ENCODE measurements at regions not wholly inside any gene's neighbourhood (a gene's known extent, or its start where the extent isn't known, plus 50 kb on each side); places are given as distances from the start of the nearest gene placed in this dataset.

GRCh38 chr17:71530248-71530647, 590.6 kb upstream of the SOX9 start:
- Histone ChIP-seq H3K4me1 (ENCODE audit: control insufficient read depth, low read depth, low read length) (no peaks in the 10 kb centered on the region), H3K4me3 (ENCODE audit: low read length) (no peak overlapping the region), H3K9me3 (ENCODE audit: control insufficient read depth, low read depth, low read length) (no peaks in the 10 kb centered on the region), H3K27me3 (ENCODE audit: control insufficient read depth, insufficient read depth, low read length) (no peaks in the 10 kb centered on the region), H3K36me3 (ENCODE audit: control insufficient read depth, low read depth, low read length) (no peaks in the 10 kb centered on the region), H3K27ac (ENCODE audit: low read length) (no peak overlapping the region), H3K9ac (ENCODE audit: low read length) (no peak overlapping the region)

GRCh38 chr17:71535321-71535720, 585.5 kb upstream of the SOX9 start:
- Histone ChIP-seq H3K36me3 (ENCODE audit: control insufficient read depth, low read depth, low read length) (no peaks in the 10 kb centered on the region), H3K27ac (ENCODE audit: low read length) (no peak overlapping the region), H3K4me3 (ENCODE audit: low read length) (no peak overlapping the region), H3K9me3 (ENCODE audit: control insufficient read depth, low read depth, low read length) (no peaks in the 10 kb centered on the region), H3K27me3 (ENCODE audit: control insufficient read depth, insufficient read depth, low read length) (no peaks in the 10 kb centered on the region), H3K9ac (ENCODE audit: low read length) (no peak overlapping the region), H3K4me1 (ENCODE audit: control insufficient read depth, low read depth, low read length) (no peaks in the 10 kb centered on the region)

DNA sequence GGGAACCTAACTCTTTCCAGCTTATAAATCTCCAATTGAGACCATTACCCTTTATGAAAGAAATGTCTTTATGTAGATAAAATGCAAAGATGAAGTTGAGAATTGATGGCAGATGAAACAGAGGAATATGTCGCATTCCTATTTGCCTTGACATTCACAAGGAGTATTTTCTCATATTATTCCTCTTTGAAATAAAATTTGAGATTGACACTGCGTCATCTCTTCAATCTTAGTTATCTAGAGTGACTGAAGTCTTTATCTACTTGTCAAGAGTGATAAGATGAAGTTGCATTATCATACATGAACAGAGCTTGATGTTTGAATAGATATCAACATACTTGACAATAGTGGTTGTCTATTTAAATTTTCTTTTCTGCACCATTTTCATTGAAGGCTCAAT, 574.4 kb upstream of the SOX9 start:
- no peak overlapping the region for H3K4me3 ChIP-seq (ENCODE audit: low read length)

GRCh38 chr17:71547904-71548303, 572.9 kb upstream of the SOX9 start:
- Histone ChIP-seq H3K27ac (ENCODE audit: low read length) (no peak overlapping the region), H3K4me3 (ENCODE audit: low read length) (no peak overlapping the region), H3K9ac (ENCODE audit: low read length) (no peak overlapping the region), H3K9me3 (ENCODE audit: control insufficient read depth, low read depth, low read length) (no peaks in the 10 kb centered on the region), H3K36me3 (ENCODE audit: control insufficient read depth, low read depth, low read length) (no peaks in the 10 kb centered on the region), H3K27me3 (ENCODE audit: control insufficient read depth, insufficient read depth, low read length) (no peaks in the 10 kb centered on the region), H3K4me1 (ENCODE audit: control insufficient read depth, low read depth, low read length) (no peaks in the 10 kb centered on the region)

More for the DNA sequence above, 574.4 kb upstream of the SOX9 start:
- Histone ChIP-seq H3K27me3 (ENCODE audit: control insufficient read depth, insufficient read depth, low read length) (no peaks in the 10 kb centered on the region), H3K36me3 (ENCODE audit: control insufficient read depth, low read depth, low read length) (no peaks in the 10 kb centered on the region), H3K4me1 (ENCODE audit: control insufficient read depth, low read depth, low read length) (peaks cover 5% of the 10 kb centered on the region), H3K27ac (ENCODE audit: low read length) (no peak overlapping the region), H3K9ac (ENCODE audit: low read length) (no peak overlapping the region), H3K9me3 (ENCODE audit: control insufficient read depth, low read depth, low read length) (no peaks in the 10 kb centered on the region)

DNA sequence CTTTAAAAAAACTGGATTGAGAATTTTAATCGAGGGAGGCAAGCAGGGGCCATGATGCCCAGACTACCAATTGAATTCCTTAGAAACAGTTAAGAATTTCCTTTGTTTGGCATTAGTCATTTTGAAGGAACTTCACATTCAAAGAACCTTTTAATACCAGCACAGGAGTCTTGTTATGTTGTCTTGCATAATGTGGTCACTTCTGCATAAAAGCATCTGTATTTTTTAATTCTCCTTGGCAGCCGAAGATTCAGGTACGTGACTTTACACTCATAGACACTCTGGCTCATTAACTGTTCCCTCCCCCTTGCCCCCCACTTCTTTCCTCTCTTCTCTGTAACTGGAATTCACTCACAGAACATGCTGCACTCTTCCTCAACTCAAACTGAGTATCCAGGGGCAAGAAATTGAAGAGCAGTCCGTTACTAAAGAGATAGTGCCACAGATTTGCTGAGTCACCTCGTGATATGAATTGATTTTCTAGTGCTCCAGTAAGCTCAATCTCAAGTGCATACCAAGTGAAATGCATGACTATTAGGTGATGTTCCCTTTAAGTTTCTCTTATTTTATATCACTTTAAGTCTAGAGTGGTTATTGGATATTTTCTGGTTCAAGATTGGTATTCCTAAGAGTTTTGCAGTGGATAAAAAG, 572.2 kb upstream of the SOX9 start:
- no peak overlapping the region for H3K9ac ChIP-seq (ENCODE audit: low read length)

DNA sequence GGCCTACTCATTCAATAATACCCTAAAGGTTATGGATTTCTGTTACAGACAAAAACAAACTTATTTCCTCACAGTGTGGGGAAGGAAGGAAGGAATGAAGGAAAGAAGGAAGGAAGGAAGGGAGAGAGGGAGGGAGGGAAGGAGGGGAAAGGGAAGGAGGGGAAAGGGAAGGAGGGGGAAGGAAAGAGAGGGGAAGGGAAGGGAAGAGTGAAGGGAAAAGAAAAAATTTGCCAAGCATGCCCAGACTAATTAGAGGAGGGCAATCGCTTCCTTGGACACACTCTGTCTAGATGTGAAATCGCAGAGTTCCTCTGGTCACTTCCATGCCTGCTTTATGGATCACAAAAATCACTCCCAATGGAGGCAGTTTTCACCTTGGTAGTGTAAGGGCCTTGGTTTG, 570.1 kb upstream of the SOX9 start:
- Histone ChIP-seq H3K27ac (ENCODE audit: low read length) (no peak overlapping the region), H3K9me3 (ENCODE audit: control insufficient read depth, low read depth, low read length) (no peaks in the 10 kb centered on the region), H3K27me3 (ENCODE audit: control insufficient read depth, insufficient read depth, low read length) (no peaks in the 10 kb centered on the region), H3K4me3 (ENCODE audit: low read length) (no peak overlapping the region), H3K36me3 (ENCODE audit: control insufficient read depth, low read depth, low read length) (no peaks in the 10 kb centered on the region), H3K9ac (ENCODE audit: low read length) (no peak overlapping the region), H3K4me1 (ENCODE audit: control insufficient read depth, low read depth, low read length) (no peaks in the 10 kb centered on the region)

More for the DNA sequence above, 572.2 kb upstream of the SOX9 start:
- Histone ChIP-seq H3K27me3 (ENCODE audit: control insufficient read depth, insufficient read depth, low read length) (no peaks in the 10 kb centered on the region), H3K27ac (ENCODE audit: low read length) (no peak overlapping the region), H3K9me3 (ENCODE audit: control insufficient read depth, low read depth, low read length) (no peaks in the 10 kb centered on the region), H3K4me1 (ENCODE audit: control insufficient read depth, low read depth, low read length) (no peaks in the 10 kb centered on the region), H3K36me3 (ENCODE audit: control insufficient read depth, low read depth, low read length) (no peaks in the 10 kb centered on the region), H3K4me3 (ENCODE audit: low read length) (no peak overlapping the region)

GRCh38 chr17:71553381-71553780, 567.4 kb upstream of the SOX9 start:
- no peaks in the 10 kb centered on the region for H3K4me1 ChIP-seq (ENCODE audit: control insufficient read depth, low read depth, low read length)
- no peak overlapping the region for H3K4me3 ChIP-seq (ENCODE audit: low read length)
- H3K36me3 ChIP-seq (ENCODE audit: control insufficient read depth, low read depth, low read length) = no peaks in the 10 kb centered on the region
- H3K27me3 ChIP-seq (ENCODE audit: control insufficient read depth, insufficient read depth, low read length) = no peaks in the 10 kb centered on the region
- H3K9me3 ChIP-seq (ENCODE audit: control insufficient read depth, low read depth, low read length) = no peaks in the 10 kb centered on the region
- H3K9ac ChIP-seq (ENCODE audit: low read length) = no peak overlapping the region
- H3K27ac ChIP-seq (ENCODE audit: low read length) = no peak overlapping the region

DNA sequence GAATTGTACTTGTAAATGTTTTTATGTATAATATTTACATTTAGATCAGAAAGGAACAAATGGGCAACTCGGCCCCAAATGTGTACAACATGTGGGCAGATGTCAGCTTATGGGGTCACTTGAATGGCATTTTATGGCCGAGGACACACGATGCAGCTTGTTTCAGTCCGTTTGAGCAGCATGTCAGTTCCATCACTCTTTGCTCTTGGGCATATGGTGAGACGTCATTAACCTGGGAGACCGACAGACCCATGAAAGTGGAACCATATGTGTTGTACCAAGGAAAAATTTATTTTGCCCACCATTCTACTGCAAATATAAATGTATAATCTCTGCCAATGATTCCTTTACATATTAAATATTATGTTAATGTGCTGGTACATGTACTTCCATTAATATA, 561.9 kb upstream of the SOX9 start:
- Histone ChIP-seq H3K36me3 (ENCODE audit: control insufficient read depth, low read depth, low read length) (no peaks in the 10 kb centered on the region), H3K4me3 (ENCODE audit: low read length) (no peak overlapping the region), H3K9ac (ENCODE audit: low read length) (no peak overlapping the region), H3K27me3 (ENCODE audit: control insufficient read depth, insufficient read depth, low read length) (no peaks in the 10 kb centered on the region), H3K4me1 (ENCODE audit: control insufficient read depth, low read depth, low read length) (no peaks in the 10 kb centered on the region), H3K27ac (ENCODE audit: low read length) (no peak overlapping the region), H3K9me3 (ENCODE audit: control insufficient read depth, low read depth, low read length) (no peaks in the 10 kb centered on the region)

DNA sequence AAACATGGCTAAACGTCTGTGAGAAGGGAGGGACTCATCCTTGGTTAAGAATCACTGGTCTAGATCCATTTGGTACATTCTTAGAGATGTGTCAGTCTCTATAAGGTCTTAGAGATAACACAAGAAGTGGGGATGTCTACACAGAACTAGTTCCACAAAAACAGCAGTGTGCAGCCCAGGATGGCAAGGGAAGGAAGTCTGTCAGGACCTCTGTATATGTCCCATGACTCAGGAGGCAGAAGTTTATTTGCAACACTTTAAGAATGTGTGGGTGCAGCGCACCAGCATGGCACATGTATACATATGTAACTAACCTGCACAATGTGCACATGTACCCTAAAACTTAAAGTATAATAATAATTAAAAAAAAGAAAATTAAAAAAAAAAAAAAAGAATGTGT, 548.5 kb upstream of the SOX9 start:
- Histone ChIP-seq H3K4me3 (ENCODE audit: low read length) (no peak overlapping the region), H3K27me3 (ENCODE audit: control insufficient read depth, insufficient read depth, low read length) (no peaks in the 10 kb centered on the region), H3K36me3 (ENCODE audit: control insufficient read depth, low read depth, low read length) (no peaks in the 10 kb centered on the region), H3K4me1 (ENCODE audit: control insufficient read depth, low read depth, low read length) (no peaks in the 10 kb centered on the region), H3K9me3 (ENCODE audit: control insufficient read depth, low read depth, low read length) (no peaks in the 10 kb centered on the region), H3K9ac (ENCODE audit: low read length) (no peak overlapping the region), H3K27ac (ENCODE audit: low read length) (no peak overlapping the region)

DNA sequence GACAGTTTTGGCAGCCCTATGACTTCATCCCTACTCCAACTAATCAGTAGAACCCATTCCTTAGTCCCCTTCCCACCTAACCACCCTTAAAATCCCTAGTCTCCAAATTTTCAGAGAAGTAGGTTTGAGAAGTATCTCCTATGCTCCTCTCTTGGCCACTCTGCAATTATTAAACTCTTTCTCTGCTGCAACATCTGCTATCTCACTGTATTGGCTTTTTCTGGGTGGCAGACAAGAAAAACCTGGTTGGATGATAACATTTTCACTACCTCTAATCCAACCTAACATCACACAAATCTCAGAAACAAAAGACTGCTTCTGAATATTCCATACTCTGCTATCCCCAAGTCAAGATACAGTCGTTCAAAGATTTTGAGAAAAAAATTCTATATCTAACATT, 542.4 kb upstream of the SOX9 start:
- Histone ChIP-seq H3K9me3 (ENCODE audit: control insufficient read depth, low read depth, low read length) (no peaks in the 10 kb centered on the region), H3K4me1 (ENCODE audit: control insufficient read depth, low read depth, low read length) (no peaks in the 10 kb centered on the region), H3K27me3 (ENCODE audit: control insufficient read depth, insufficient read depth, low read length) (no peaks in the 10 kb centered on the region), H3K4me3 (ENCODE audit: low read length) (no peak overlapping the region), H3K27ac (ENCODE audit: low read length) (no peak overlapping the region), H3K9ac (ENCODE audit: low read length) (no peak overlapping the region), H3K36me3 (ENCODE audit: control insufficient read depth, low read depth, low read length) (no peaks in the 10 kb centered on the region)

DNA sequence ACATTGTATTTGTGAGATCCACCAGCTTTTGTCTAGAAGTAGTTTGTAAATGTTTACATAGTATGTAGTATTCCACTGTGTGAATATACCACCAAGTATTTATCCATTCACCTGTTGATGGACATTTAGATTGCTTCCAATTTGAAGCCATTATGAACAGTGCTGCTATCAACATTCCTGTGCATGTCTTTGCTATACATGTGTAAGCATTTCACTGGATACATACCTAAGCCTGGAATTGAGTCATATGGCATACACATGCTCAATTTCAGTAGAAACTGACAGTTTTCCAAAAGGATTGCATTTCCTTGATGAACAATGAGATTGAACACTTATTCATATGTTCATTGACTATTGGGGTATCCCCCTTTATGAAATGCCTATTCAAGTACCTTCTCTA, 540.6 kb upstream of the SOX9 start:
- H3K4me1 ChIP-seq (ENCODE audit: control insufficient read depth, low read depth, low read length) = peaks cover 2% of the 10 kb centered on the region
- H3K9me3 ChIP-seq (ENCODE audit: control insufficient read depth, low read depth, low read length) = no peaks in the 10 kb centered on the region
- no peaks in the 10 kb centered on the region for H3K27me3 ChIP-seq (ENCODE audit: control insufficient read depth, insufficient read depth, low read length)
- no peaks in the 10 kb centered on the region for H3K36me3 ChIP-seq (ENCODE audit: control insufficient read depth, low read depth, low read length)
- no peak overlapping the region for H3K4me3 ChIP-seq (ENCODE audit: low read length)
- H3K27ac ChIP-seq (ENCODE audit: low read length) = no peak overlapping the region
- H3K9ac ChIP-seq (ENCODE audit: low read length) = no peak overlapping the region

DNA sequence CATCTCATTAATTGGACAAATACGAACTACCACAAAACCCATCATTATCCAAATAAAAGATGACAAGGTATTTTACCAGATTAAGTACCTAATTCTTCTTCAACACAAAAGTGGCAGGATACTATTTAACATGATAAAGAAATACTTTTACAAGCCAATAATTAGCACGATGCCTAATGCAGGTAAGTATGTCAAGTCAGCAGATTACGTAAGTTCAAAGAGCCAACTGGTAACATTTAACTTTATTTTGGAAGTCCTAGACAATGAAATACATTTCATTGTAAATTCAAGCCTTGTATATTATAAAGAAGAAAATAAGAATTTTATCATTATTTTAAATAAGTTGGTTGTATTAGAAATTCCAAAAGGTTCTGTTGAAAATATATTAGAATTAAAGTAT, 535.3 kb upstream of the SOX9 start:
- H3K4me3 ChIP-seq (ENCODE audit: low read length) = no peak overlapping the region
- H3K9me3 ChIP-seq (ENCODE audit: control insufficient read depth, low read depth, low read length) = no peaks in the 10 kb centered on the region
- H3K27me3 ChIP-seq (ENCODE audit: control insufficient read depth, insufficient read depth, low read length) = no peaks in the 10 kb centered on the region
- H3K27ac ChIP-seq (ENCODE audit: low read length) = no peak overlapping the region
- peaks cover 6% of the 10 kb centered on the region for H3K4me1 ChIP-seq (ENCODE audit: control insufficient read depth, low read depth, low read length)
- no peak overlapping the region for H3K9ac ChIP-seq (ENCODE audit: low read length)
- no peaks in the 10 kb centered on the region for H3K36me3 ChIP-seq (ENCODE audit: control insufficient read depth, low read depth, low read length)

Measured in iPS-18a (cell line).